Astrocyte (in vitro differentiated cells and primary cell): ENCODE measurements at regions not wholly inside any gene's neighbourhood (a gene's known extent, or its start where the extent isn't known, plus 50 kb on each side); places are given as distances from the start of the nearest gene placed in this dataset.

ENCODE experiments used
- DNase-seq: peaks from one replicate; pipeline ENCODE4 v3.0.0-alpha.2; 2010; ENCODE audit warnings: low read depth
- FAIRE-seq: peaks from 2 replicates; lab custom pipeline; 2011; peaks lifted over from hg19 to GRCh38; lab: Jason Lieb, UNC
- H2AFZ ChIP-seq: 2 replicates; pipeline ENCODE4 v1.6.0; 2012; ENCODE audit warnings: low read depth, low read length, inconsistent platforms
- H3K27ac ChIP-seq: 2 replicates; pipeline ENCODE4 v1.5.1; 2011; ENCODE audit warnings: low read depth, low read length, inconsistent platforms
- H3K27me3 ChIP-seq: 2 replicates; pipeline ENCODE4 v1.6.0; 2011; ENCODE audit warnings: low read length, inconsistent platforms; ENCODE audit not compliant: insufficient read depth
- H3K36me3 ChIP-seq: 2 replicates; pipeline ENCODE4 v1.5.1; 2011; ENCODE audit warnings: low read length, inconsistent platforms; ENCODE audit not compliant: insufficient read depth
- H3K4me1 ChIP-seq: 2 replicates; pipeline ENCODE4 v1.5.1; 2011; ENCODE audit warnings: low read length, inconsistent platforms; ENCODE audit not compliant: insufficient read depth
- H3K4me2 ChIP-seq: 2 replicates; pipeline ENCODE4 v1.6.0; 2012; ENCODE audit warnings: low read length, inconsistent platforms
- H3K4me3 ChIP-seq: 2 replicates; pipeline ENCODE4 v1.5.1; 2011; ENCODE audit warnings: low read depth, mild to moderate bottlenecking, low read length, inconsistent platforms; ENCODE audit not compliant: insufficient read depth
- H3K79me2 ChIP-seq: 2 replicates; pipeline ENCODE4 v1.6.0; 2012; ENCODE audit warnings: mild to moderate bottlenecking, low read length, inconsistent platforms; ENCODE audit not compliant: insufficient read depth
- H3K9ac ChIP-seq: 2 replicates; pipeline ENCODE4 v1.6.0; 2012; ENCODE audit warnings: mild to moderate bottlenecking, low read length, inconsistent platforms
- H3K9me3 ChIP-seq: 2 replicates; pipeline ENCODE4 v1.5.1; 2012; ENCODE audit warnings: low read depth, mild to moderate bottlenecking, low read length, inconsistent platforms; ENCODE audit not compliant: insufficient read depth
- H4K20me1 ChIP-seq: 2 replicates; pipeline ENCODE4 v1.6.0; 2012; ENCODE audit warnings: low read length, inconsistent platforms; ENCODE audit not compliant: insufficient read depth
- H3K27ac Mint-ChIP-seq: one replicate; pipeline ENCODE4 v1.8.0; 2021; ENCODE audit warnings: mild to moderate bottlenecking, mixed read lengths; ENCODE audit not compliant: unreplicated experiment
- H3K27me3 Mint-ChIP-seq: one replicate; pipeline ENCODE4 v1.8.0; 2021; ENCODE audit warnings: low read depth, mixed read lengths; ENCODE audit not compliant: unreplicated experiment
- H3K36me3 Mint-ChIP-seq: one replicate; pipeline ENCODE4 v1.8.0; 2021; ENCODE audit warnings: low read depth, mixed read lengths; ENCODE audit not compliant: unreplicated experiment
- H3K4me1 Mint-ChIP-seq: one replicate; pipeline ENCODE4 v1.8.0; 2021; ENCODE audit warnings: low read depth, mixed read lengths; ENCODE audit not compliant: unreplicated experiment
- H3K4me3 Mint-ChIP-seq: one replicate; pipeline ENCODE4 v1.8.0; 2021; ENCODE audit warnings: mild to moderate bottlenecking, moderate library complexity, mixed read lengths; ENCODE audit not compliant: unreplicated experiment
- H3K9me3 Mint-ChIP-seq: one replicate; pipeline ENCODE4 v1.8.0; 2021; ENCODE audit warnings: mild to moderate bottlenecking, mixed read lengths; ENCODE audit not compliant: unreplicated experiment
- EZH2 ChIP-seq: IDR thresholded peaks from 2 replicates; pipeline ENCODE4 v1.6.1; 2012; ENCODE audit warnings: mild to moderate bottlenecking, low read length, inconsistent platforms; ENCODE audit not compliant: insufficient read depth
- TF ChIP-seq, protein P1 (sequence below): IDR thresholded peaks from 2 replicates; pipeline ENCODE4 v1.5.1; 2011; ENCODE audit warnings: low read depth, mild to moderate bottlenecking, inconsistent platforms, low read length, moderate library complexity; ENCODE audit not compliant: insufficient read depth

DNA sequence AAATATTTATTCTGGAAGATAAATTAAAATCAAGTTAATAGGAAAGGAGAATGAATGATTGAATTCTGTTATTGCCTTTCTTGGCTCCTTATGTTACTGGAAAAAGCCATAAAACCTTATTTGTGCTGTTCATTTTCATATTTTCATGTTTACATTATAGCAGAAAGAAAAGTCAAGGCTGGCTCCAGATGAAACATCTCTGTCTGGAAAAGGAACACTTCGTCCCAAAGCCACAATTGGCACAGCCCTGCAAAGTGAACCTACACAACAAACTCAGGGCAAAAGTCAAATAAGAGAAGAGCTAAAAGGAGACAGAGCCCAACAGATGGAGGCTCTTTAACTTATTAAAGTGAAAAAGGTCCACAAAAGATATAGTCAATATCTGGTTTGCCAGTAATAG lies 73.4 kb downstream of the GTPBP8 start:
- H3K4me2 ChIP-seq = no peak overlapping the region
- peaks cover 4% of the 10 kb centered on the region for H3K9me3 ChIP-seq
- no peak overlapping the region for H3K4me3 ChIP-seq
- Mint-ChIP-seq H3K9me3 (peaks cover 5% of the 10 kb centered on the region), H3K36me3 (peaks cover 1% of the 10 kb centered on the region), H3K4me3 (no peak overlapping the region), H3K4me1 (peaks cover 15% of the 10 kb centered on the region), H3K27me3 (no peaks in the 10 kb centered on the region), H3K27ac (no peak overlapping the region)
- H3K36me3 ChIP-seq = no peaks in the 10 kb centered on the region
- H3K4me1 ChIP-seq = no peaks in the 10 kb centered on the region
- no peaks in the 10 kb centered on the region for H3K27me3 ChIP-seq
- H4K20me1 ChIP-seq = no peaks in the 10 kb centered on the region
- H3K79me2 ChIP-seq = no peaks in the 10 kb centered on the region
- no peak for TF ChIP-seq EZH2
- TF ChIP-seq, protein P1, sequence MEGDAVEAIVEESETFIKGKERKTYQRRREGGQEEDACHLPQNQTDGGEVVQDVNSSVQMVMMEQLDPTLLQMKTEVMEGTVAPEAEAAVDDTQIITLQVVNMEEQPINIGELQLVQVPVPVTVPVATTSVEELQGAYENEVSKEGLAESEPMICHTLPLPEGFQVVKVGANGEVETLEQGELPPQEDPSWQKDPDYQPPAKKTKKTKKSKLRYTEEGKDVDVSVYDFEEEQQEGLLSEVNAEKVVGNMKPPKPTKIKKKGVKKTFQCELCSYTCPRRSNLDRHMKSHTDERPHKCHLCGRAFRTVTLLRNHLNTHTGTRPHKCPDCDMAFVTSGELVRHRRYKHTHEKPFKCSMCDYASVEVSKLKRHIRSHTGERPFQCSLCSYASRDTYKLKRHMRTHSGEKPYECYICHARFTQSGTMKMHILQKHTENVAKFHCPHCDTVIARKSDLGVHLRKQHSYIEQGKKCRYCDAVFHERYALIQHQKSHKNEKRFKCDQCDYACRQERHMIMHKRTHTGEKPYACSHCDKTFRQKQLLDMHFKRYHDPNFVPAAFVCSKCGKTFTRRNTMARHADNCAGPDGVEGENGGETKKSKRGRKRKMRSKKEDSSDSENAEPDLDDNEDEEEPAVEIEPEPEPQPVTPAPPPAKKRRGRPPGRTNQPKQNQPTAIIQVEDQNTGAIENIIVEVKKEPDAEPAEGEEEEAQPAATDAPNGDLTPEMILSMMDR = no peak
- DNase-seq (no peak), FAIRE-seq (no peak)
- no peak overlapping the region for H3K27ac ChIP-seq
- H2AFZ ChIP-seq = no peak overlapping the region
- no peak overlapping the region for H3K9ac ChIP-seq

DNA sequence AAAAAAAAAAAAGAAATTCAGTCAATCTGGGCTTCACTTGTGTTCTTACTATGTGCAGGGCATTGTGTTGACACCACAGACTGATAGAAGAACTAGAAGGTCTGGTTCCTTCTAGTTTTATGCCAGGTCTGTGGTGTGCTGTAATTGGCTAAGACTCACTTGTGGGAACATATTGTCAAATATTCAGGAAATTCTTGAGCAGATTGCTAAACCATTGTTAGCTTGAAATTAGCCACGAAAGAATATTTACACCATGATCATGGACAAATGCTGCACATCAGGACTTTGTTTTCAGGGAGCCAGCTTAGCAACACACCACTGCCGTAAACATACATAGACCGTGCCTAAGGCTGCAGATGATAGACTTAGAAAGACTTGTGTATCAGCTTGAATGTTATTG lies 74.6 kb downstream of the GTPBP8 start:
- no peak overlapping the region for H2AFZ ChIP-seq
- H3K27ac ChIP-seq = no peak overlapping the region
- H3K27me3 ChIP-seq = no peaks in the 10 kb centered on the region
- Mint-ChIP-seq H3K4me1 (peaks cover 19% of the 10 kb centered on the region), H3K27ac (no peak overlapping the region), H3K9me3 (peaks cover 5% of the 10 kb centered on the region), H3K4me3 (no peak overlapping the region), H3K27me3 (no peaks in the 10 kb centered on the region), H3K36me3 (peaks cover 1% of the 10 kb centered on the region)
- H3K4me3 ChIP-seq = no peak overlapping the region
- no peaks in the 10 kb centered on the region for H3K4me1 ChIP-seq
- no peak overlapping the region for H3K4me2 ChIP-seq
- TF ChIP-seq, protein P1 = no peak
- TF ChIP-seq EZH2 = no peak
- no peaks in the 10 kb centered on the region for H3K36me3 ChIP-seq
- H3K9me3 ChIP-seq = peaks cover 4% of the 10 kb centered on the region
- no peak overlapping the region for H3K9ac ChIP-seq
- H4K20me1 ChIP-seq = no peaks in the 10 kb centered on the region
- DNase-seq (no peak), FAIRE-seq (peak; percentile 13)
- H3K79me2 ChIP-seq = no peaks in the 10 kb centered on the region

DNA sequence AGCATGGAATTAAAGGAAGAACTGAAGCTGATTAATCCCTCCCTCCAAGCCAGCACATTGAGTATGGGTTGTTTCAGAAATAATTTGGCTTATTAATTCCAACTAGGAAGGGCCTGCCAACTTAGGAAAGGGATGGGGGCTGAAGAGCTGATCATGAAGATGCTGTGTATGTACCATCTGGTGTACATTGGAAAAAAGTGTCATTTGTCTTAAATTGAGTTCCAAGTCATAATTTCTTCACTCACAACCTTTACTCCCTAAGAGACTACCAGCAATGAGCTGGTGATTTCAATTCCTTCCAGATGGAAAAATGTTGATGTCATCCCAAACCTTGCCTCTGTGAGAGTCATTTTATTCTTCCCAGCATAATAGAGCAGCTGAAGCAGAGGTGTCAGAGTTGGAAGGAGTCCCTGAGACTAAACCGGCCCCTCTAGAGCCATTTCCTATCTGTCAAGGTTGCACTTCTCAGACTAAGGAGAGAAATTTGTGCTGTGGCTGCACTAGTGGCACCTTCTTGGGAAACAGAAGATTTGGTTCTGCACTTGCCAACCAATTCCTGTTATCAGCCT lies 79.4 kb downstream of the GTPBP8 start:
- DNase-seq (peak; percentile 26), FAIRE-seq (peak; percentile 20)
- Histone ChIP-seq H3K9me3 (peaks cover 4% of the 10 kb centered on the region), H3K79me2 (no peaks in the 10 kb centered on the region), H3K4me1 (no peaks in the 10 kb centered on the region), H3K4me2 (no peak overlapping the region), H4K20me1 (no peaks in the 10 kb centered on the region), H3K9ac (no peak overlapping the region), H2AFZ (no peak overlapping the region), H3K36me3 (no peaks in the 10 kb centered on the region), H3K27me3 (no peaks in the 10 kb centered on the region), H3K27ac (no peak overlapping the region), H3K4me3 (no peak overlapping the region)
- H3K4me1 Mint-ChIP-seq = peaks cover 21% of the 10 kb centered on the region
- TF ChIP-seq EZH2 = no peak
- TF ChIP-seq, protein P1 = no peak
- no peaks in the 10 kb centered on the region for H3K27me3 Mint-ChIP-seq
- H3K4me3 Mint-ChIP-seq = no peak overlapping the region
- H3K27ac Mint-ChIP-seq = peak overlapping the region; percentile 21
- peaks cover 5% of the 10 kb centered on the region for H3K9me3 Mint-ChIP-seq
- no peaks in the 10 kb centered on the region for H3K36me3 Mint-ChIP-seq
